GM12892 (cell line): ENCODE measurements at regions not wholly inside any gene's neighbourhood (a gene's known extent, or its start where the extent isn't known, plus 50 kb on each side); places are given as distances from the start of the nearest gene placed in this dataset.

Experiments used
- POLR2A ChIP-seq: IDR thresholded peaks from 2 replicates; pipeline ENCODE4 v1.6.1; 2011; ENCODE audit warnings: low read depth, low read length, control low read depth
- POLR2AphosphoS5 ChIP-seq: IDR thresholded peaks from 2 replicates; pipeline ENCODE4 v1.6.1; 2011; ENCODE audit warnings: low read depth, low read length, control low read depth
- TAF1 ChIP-seq: IDR thresholded peaks from 2 replicates; pipeline ENCODE4 v1.6.1; 2011; ENCODE audit warnings: low read depth, mild to moderate bottlenecking, control low read depth, low read length, borderline replicate concordance

- TF ChIP-seq POLR2A (no peak), POLR2AphosphoS5 (no peak), TAF1 (no peak)
Measured at GRCh38 chr17:77300016-77300686, 159.4 kb downstream of the SEC14L1 start.
